Limb (tissue), 2 donors: ENCODE measurements at regions not wholly inside any gene's neighbourhood (a gene's known extent, or its start where the extent isn't known, plus 50 kb on each side); places are given as distances from the start of the nearest gene placed in this dataset.
"Not testable (repeated sequence)": the region's sequence is repeated elsewhere in the genome, so short reads cannot be mapped to it uniquely, and the experiment has no call there.

Experiments
- DNase-seq, 2 donors: peaks; one replicate each; pipeline ENCODE4 v3.0.0-alpha.2; 2016; ENCODE audit errors: extremely low spot score in 2 of 2

GRCh38 chr6:144532238-144532637, 247.1 kb downstream of the UTRN start:
- not testable (repeated sequence) for DNase-seq

DNA sequence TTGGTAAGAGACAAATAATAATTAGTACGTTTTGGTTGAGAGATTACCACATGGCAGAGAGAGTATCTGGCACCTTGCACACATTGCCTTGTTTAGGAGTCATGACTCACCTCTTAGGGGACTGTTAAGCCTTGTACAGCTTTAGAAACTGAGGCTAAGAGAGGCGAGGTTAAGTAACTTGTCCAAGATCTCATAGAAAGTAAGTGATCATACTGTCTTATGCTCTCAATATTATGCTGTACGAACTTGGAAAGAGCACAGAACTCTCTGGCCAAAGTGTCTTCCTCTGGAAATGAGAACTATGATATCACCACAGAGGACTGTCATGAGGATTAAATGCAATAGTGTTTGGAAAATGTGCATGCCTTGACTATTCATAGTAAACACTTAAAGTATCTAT, 249.0 kb downstream of the UTRN start:
- DNase-seq = peak in 1 of 2 donors; percentile 8

- DNase-seq = no peak
These were observed 250.5 kb downstream of the UTRN start for GRCh38 chr6:144535630-144536029.

- DNase-seq = no peak
These were observed 250.9 kb downstream of the UTRN start for GRCh38 chr6:144536079-144536478.

GRCh38 chr6:144543006-144543871, 258.1 kb downstream of the UTRN start:
- no peak for DNase-seq

DNA sequence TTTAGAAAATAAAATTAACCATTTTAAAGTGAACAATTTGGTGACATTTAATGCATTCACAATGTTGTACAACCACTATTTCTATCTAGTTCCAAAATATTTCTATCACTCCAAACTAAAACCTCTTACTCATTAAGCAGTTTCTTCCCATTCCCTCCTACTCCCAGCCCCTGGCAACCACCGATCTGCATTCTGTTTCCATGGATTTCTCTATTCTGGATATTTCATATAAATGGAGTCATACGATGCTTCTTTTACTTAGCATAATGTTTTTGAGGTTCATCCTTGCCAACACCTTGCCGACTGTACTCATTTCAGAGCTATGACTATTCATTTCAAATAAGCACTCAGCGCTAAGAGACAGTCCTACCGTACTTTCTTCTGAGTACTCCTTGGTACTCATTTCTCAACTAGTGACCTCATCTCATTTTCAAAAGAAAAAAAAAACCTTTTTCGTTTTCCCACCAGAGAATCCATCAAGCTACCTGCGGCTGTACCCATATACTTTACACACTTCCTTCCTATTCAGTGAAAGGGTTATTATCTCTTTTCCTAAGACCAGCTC, 259.2 kb downstream of the UTRN start:
- DNase-seq = no peak

DNA sequence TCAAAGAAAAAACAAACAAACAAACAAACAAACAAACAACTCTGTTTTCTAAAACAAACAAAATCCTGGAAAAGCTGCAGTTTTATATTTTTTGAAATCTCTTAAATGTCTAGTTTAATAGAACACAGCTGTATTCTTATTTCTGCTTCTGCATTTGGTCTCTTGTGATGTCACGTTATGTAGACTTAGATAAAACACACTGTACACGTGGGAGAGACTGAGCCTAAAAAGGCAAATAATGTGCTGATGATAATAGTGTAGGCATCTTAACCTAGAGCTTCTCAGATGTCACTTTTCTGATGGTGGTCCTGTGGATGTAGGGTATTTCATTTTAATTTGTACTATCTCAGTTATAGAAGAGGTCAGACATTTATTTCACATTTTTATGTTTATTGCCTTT, 261.7 kb downstream of the UTRN start:
- DNase-seq = no peak

- no peak for DNase-seq
These were observed 262.3 kb downstream of the UTRN start for GRCh38 chr6:144547409-144547808.

GRCh38 chr6:144548536-144548935, 263.4 kb downstream of the UTRN start:
- DNase-seq = no peak

DNA sequence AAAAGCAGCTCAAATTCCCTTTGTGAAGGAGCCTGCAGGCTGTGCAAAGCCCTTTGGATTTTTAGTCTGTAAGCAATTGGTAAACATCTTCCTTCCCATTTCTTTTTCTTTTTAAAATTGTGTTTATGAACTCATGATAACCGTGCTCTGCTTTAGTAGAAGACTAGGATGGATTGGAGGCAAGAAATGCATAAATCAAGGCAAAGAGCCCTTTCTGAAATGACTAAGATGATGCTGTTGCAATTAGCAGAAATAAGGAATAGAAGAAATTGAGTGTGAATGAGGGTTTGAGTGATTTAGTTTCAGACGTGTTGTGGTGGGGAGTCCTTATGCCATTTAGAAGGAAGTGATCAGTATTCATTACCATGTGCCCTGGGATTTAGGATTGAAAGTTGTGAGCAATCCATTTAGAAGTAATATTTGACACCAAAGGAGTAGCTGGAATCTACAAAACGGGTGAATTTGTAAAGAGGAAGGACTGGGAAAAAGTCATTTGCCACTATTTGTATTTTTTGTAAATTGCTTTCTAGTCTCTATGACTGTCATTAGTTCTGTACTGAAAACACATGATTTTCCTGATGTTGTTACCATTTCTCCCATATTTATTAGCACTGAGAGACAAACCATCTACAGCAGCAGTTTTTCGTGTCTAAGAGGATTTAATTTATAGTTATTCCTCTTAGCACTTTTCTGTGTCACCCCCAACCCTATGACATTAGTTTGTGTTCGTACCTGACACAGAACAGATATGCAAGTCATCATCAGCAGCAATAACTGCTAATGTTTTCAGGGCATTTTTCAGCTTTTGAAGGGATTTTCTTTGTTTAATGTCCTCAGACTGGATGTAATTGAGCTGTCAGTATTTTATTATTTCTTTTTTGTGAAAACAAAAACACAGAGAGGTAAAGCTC, 265.0 kb downstream of the UTRN start:
- no peak for DNase-seq

- DNase-seq = no peak
These were observed 266.2 kb downstream of the UTRN start for GRCh38 chr6:144551339-144551738.

DNA sequence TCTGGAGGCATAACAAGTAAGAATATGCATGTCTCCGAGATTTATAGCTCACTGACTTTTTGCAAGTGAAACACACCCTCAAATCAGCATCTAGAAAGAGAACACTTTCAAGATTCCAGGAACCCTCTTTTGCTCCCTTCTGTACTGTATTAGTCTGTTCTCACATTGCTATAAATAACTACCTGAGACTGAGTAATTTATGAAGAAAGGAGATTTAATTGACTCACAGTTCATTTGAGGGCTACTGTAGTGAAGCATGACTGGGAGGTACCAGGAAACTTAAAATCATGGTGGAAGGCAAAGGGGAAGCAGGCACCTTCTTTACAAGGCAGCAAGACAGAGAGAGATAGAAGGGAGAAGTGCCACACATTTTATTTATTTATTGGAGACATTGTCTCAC, 269.9 kb downstream of the UTRN start:
- no peak for DNase-seq

- DNase-seq = no peak
These were observed 274.9 kb downstream of the UTRN start for GRCh38 chr6:144559865-144560593.

DNA sequence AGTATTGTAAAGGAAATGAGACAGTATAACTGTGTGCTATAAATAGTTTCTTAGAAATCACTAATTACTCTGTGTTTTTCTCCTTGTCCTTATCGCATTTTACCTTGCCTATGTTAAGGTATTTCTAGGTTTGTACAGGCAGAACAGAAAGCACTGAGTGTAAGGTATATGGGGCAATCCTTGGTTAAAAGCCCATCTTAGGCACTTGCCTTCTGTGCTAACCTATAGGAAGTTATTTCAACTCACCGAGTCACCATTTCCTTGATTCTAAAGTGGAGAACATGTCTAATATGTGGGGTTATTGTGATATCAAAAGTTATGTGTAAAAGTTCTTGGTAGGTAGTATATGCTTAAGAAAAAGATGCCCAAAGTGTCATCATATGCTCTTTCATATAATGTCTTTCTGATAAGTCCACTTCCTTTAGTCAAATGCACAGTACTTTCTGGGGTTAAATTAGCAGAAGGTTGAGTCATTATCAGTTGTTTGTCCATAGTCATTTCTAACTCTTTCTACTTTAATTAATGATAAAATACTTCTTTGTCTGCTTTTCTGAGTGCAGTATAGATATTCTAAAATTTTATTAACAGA, 276.4 kb downstream of the UTRN start:
- no peak for DNase-seq

DNA sequence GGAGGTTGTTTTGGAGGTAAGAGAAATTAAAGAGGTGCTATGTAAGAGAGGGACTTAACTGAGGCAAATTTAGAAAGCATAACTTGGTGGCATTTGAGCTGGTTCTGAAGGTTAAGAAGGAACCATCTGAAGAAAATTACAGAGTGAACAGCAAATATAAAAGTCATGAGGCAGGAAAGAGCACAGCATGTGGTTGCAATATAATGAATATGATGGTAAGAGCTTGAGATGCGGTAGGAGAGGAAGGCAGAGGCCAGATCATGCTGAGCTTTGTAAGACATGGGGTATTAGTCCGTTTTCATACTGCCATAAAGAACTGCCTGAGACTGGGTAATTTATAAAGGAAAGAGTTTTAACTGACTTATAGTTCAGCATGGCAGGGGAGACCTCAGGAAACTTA, 279.1 kb downstream of the UTRN start:
- DNase-seq = no peak

DNA sequence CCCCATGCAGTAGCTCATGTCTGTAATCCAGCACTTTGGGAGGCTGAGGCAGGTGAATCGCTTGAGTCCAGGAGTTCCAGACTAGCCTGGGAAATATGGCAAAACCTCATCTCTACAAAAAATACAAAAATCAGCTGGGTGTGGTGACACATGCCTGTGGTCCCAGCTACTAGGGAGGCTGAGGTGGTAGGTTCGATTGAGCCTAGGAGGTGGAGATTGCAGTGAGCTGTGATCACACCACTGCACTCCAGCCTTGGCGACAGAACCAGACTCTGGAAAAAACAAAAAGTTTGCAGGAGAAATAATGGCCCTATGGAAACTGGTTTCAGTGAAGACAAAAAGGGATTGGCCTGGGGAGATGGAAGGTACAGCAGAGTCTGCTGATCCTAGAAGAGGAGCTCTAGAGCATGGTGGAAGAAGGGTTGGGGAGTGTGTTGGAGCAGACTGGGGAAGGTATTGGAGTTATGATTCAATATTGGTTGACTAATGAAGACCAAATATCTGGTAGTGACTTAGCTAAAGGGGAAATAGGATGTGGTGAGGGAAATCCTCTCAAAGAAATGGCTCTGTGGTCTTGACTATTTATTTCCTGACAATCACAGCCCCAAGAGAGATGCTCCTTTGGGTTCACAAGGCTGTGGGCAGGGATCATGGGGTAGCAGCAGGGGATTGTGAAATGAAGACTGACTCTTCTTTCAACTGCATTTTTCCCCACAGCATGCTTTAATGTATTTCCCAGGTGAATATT, 281.9 kb downstream of the UTRN start:
- DNase-seq = no peak

GRCh38 chr6:144568241-144568640, 283.1 kb downstream of the UTRN start:
- DNase-seq = no peak

DNA sequence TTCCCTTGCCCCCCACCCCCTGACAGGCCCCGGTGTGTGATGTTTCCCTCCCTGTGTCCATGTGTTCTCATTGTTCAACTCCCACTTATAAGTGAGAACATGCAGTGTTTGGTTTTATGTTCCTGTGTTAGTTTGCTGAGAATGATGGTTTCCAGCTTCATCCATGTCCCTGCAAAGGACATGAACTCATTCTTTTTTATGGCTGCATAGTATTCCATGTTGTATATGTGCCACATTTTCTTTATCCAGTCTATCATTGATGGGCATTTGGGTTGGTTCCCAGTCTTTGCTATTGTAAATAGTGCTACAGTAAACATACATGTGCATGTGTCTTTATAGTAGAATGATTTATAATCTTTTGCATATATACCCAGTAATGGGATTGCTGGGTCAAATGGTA, 287.4 kb downstream of the UTRN start:
- not testable (repeated sequence) for DNase-seq

DNA sequence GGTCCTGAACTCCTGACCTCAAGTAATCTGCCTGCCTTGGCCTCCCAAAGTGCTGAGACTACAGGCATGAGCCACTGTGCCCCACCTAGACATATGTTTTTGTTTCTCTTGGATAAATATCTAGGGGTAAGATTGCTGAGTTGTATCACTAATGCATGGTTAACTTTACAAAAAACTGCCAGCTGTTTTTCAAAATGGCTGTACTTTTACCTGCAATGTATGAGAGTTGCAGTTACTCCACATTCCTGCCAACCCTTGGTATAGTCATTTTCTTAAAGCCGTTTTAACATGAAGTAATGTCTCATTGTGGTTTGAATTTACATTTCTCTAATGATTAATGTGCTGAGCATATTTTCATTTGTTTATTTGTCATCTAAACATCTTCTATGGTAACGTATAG, 289.7 kb downstream of the UTRN start:
- no peak for DNase-seq

GRCh38 chr6:144575327-144575726, 290.2 kb downstream of the UTRN start:
- no peak for DNase-seq
